ENCODE measurements at regions not wholly inside any gene's neighbourhood (a gene's known extent, or its start where the extent isn't known, plus 50 kb on each side); places are given as distances from the start of the nearest gene placed in this dataset.

DNA sequence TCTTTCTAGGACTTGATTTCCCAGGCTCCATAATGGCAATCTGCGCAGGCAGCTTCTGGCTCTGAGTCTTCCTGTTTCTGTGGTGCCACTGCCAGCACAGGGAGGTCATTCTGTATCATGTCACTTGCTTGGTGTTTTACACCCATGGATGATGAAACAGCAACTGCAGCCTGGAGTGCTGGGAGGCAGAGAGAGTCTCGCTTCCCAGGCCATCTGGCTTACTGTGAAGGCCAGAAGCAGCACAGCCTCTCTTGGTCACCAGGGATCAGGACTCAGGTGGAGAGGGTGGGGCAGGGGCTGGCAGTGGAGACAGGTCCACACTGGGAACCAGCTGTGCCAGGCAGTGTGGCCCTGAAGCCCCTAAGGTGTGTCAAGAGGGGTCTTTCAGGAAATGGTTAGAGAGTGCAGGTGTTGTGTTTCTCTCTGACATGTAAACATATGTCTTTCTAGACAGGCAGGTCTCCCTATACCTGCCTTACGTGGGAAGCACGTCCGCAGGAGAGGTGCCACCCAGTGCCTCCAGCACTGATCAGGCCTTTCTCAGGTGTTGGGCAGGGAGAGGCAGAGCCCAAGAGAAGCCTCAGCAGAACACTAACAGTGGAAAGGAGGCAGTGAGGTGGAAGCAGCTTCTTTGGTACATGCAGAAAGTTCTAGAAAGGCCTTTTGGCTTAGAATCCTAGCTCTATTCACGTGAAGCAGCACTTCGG is 71.4 kb downstream of the INSIG1 start:
- H3K27ac ChIP-seq: no peak overlapping the region
- no peaks in the 10 kb centered on the region for H3K36me3 ChIP-seq (ENCODE audit: insufficient read depth, low read length)
- H3K4me3 ChIP-seq: no peak overlapping the region
- DNase-seq (ENCODE audit: low read depth, low spot score): no peak
- TF ChIP-seq EZH2 (IDR thresholded peaks at IDR 0.05) (no peak), FOXP2 (optimal IDR thresholded peaks at IDR 0.05; ENCODE audit: control extremely low read depth, extremely low read length, insufficient read depth) (no peak), POLR2AphosphoS5 (IDR thresholded peaks at IDR 0.05; ENCODE audit: borderline replicate concordance, low read depth, low read length) (no peak)
- no peaks in the 10 kb centered on the region for H3K9me3 ChIP-seq (ENCODE audit: low read depth, low read length)
- no peak overlapping the region for H3K9ac ChIP-seq (ENCODE audit: insufficient read length)

DNA sequence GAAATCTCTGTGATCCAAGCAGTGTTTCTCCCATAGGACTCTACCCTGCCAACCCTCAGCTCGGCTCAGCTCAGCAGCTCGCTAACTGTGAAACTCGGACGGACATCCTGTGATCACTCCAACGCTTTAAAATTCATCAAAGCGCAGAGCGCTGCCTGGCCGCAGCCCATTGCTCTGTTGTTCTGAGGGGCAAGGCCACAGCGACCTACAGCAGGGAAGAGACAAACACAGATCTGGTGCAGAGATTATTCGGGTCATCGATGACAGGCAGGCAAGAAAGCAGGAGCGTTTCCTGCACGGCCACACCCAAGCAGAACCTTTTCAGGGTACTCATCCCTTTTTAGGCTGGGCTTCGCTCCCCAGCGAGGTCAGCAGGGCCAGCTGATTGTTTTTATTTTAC is 72.1 kb downstream of the INSIG1 start:
- Histone ChIP-seq H3K9me3 (ENCODE audit: low read depth, low read length) (no peaks in the 10 kb centered on the region), H3K9ac (ENCODE audit: insufficient read length) (no peak overlapping the region), H3K4me3 (no peak overlapping the region), H3K36me3 (ENCODE audit: insufficient read depth, low read length) (no peaks in the 10 kb centered on the region), H3K27ac (no peak overlapping the region)
- no peak for TF ChIP-seq EZH2 (IDR thresholded peaks at IDR 0.05)
- no peak for TF ChIP-seq POLR2AphosphoS5 (IDR thresholded peaks at IDR 0.05; ENCODE audit: borderline replicate concordance, low read depth, low read length)
- no peak for TF ChIP-seq FOXP2 (optimal IDR thresholded peaks at IDR 0.05; ENCODE audit: control extremely low read depth, extremely low read length, insufficient read depth)
- DNase-seq (ENCODE audit: low read depth, low spot score): no peak

DNA sequence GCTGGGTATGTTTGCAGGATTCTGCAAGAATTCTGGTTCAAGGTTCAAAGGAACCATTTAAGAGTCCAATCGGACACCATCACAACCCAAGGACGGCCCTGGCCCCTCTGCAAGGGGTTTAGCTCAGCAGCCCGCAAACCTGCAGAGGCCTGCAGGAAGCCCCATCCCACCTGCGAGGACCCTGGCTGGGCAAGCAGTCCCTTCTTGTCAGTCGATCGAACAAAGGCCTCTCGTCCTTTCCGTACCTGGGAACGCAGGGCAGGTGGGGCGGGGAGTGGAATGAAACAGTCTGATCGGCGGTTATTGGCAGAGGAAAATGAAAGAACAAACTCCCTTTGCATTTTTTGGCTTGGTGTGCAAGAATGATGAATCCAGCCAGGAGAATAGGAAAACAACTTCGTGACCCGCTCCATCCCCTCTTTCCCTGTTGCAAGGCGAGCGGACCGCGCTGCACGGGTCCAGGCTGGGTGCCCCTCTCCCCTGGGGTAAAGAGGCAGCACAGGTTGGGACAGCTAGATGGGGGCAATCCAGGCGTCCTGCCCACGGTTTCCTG is 73.7 kb downstream of the INSIG1 start:
- Histone ChIP-seq H3K4me3 (no peak overlapping the region), H3K9ac (ENCODE audit: insufficient read length) (no peak overlapping the region), H3K27ac (no peak overlapping the region), H3K9me3 (ENCODE audit: low read depth, low read length) (no peaks in the 10 kb centered on the region), H3K36me3 (ENCODE audit: insufficient read depth, low read length) (no peaks in the 10 kb centered on the region)
- DNase-seq (ENCODE audit: low read depth, low spot score): no peak
- TF ChIP-seq EZH2 (IDR thresholded peaks at IDR 0.05) (no peak), POLR2AphosphoS5 (IDR thresholded peaks at IDR 0.05; ENCODE audit: borderline replicate concordance, low read depth, low read length) (no peak), FOXP2 (optimal IDR thresholded peaks at IDR 0.05; ENCODE audit: control extremely low read depth, extremely low read length, insufficient read depth) (no peak)

DNA sequence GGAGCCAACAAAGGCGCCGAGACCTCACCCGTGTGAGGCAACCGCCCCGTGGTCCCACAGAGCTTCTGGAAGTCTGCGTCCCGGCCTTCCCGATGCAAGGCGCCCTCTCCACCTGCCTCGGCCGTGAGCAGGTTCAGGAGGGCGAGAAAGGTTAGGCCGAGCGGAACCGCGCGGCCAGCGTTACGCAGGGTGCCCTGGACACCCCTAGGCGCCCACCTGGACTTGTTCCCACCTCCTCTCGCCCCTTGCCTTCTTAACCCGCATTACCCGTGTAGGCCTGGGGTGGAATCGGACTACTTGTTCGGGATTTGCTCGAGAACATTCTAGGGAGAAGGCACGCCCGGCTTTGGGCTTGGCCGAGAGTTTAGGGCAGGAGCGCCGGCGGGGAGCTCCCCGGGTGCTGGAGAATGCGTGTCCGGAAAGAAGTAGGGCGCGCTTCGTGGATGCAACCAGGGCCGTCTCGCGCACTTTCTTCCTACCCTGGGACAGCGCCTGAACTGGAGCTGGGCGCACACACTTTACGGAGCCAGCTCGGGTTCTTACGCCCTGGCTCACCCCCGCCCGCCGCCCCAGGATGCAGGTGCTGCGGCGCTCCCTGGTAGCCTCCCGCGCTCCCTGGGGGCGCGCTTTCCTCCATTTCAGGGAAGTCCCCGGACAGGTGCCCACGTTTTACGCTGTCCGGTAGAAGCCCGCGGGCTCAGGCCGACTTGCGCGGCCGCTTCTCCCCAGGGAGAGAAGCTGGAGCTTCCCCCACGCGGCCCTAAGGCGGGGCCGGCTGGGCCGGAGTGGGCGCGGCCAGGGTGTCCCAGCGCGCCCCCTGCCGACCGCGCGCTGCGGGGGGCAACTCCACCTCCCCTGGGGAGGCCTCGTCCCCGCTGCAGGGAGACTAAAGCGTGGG is 74.5 kb downstream of the INSIG1 start:
- Histone ChIP-seq H3K4me3 (no peak overlapping the region), H3K9ac (ENCODE audit: insufficient read length) (no peak overlapping the region)
- DNase-seq (ENCODE audit: low read depth, low spot score): no peak

DNA sequence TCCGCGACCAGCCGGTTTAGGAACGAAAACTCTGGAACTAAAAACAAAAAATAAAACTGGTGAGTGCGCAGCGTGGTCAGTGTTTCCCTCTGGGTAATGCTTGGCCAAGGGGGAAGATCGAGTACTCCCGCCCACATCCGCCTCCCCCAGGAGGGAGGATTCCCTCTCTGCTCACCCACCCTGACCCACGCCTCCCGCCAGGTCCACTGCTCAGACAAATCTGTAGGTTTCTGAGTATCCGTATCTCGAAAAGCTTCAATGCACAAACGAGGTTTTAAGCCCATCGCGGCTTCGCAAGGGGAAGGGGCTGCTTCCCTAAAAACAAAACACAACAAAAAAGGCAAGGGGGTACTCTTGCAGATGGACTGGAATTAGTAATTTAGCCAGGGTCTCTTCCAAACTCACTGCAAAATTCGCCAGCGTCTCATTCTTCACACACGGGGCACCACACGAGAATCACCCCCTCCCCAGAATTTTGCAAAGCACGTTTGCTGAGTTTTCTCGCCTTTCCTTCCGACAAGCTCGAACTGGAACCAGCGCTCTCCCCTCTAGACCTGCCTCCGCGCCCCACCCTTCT is 75.2 kb downstream of the INSIG1 start:
- H3K4me3 ChIP-seq: peak overlapping the region; percentile 71
- H3K9me3 ChIP-seq (ENCODE audit: low read depth, low read length): no peaks in the 10 kb centered on the region
- H3K36me3 ChIP-seq (ENCODE audit: insufficient read depth, low read length): no peaks in the 10 kb centered on the region
- no peak for DNase-seq (ENCODE audit: low read depth, low spot score)
- H3K9ac ChIP-seq (ENCODE audit: insufficient read length): no peak overlapping the region
- TF ChIP-seq EZH2 (IDR thresholded peaks at IDR 0.05) (no peak), POLR2AphosphoS5 (IDR thresholded peaks at IDR 0.05; ENCODE audit: borderline replicate concordance, low read depth, low read length) (no peak), FOXP2 (optimal IDR thresholded peaks at IDR 0.05; ENCODE audit: control extremely low read depth, extremely low read length, insufficient read depth) (no peak)
- no peak overlapping the region for H3K27ac ChIP-seq

More for the DNA sequence above, 74.5 kb downstream of the INSIG1 start:
- Histone ChIP-seq H3K27ac (no peak overlapping the region), H3K9me3 (ENCODE audit: low read depth, low read length) (no peaks in the 10 kb centered on the region), H3K36me3 (ENCODE audit: insufficient read depth, low read length) (no peaks in the 10 kb centered on the region)
- no peak for TF ChIP-seq FOXP2 (optimal IDR thresholded peaks at IDR 0.05; ENCODE audit: control extremely low read depth, extremely low read length, insufficient read depth)

DNA sequence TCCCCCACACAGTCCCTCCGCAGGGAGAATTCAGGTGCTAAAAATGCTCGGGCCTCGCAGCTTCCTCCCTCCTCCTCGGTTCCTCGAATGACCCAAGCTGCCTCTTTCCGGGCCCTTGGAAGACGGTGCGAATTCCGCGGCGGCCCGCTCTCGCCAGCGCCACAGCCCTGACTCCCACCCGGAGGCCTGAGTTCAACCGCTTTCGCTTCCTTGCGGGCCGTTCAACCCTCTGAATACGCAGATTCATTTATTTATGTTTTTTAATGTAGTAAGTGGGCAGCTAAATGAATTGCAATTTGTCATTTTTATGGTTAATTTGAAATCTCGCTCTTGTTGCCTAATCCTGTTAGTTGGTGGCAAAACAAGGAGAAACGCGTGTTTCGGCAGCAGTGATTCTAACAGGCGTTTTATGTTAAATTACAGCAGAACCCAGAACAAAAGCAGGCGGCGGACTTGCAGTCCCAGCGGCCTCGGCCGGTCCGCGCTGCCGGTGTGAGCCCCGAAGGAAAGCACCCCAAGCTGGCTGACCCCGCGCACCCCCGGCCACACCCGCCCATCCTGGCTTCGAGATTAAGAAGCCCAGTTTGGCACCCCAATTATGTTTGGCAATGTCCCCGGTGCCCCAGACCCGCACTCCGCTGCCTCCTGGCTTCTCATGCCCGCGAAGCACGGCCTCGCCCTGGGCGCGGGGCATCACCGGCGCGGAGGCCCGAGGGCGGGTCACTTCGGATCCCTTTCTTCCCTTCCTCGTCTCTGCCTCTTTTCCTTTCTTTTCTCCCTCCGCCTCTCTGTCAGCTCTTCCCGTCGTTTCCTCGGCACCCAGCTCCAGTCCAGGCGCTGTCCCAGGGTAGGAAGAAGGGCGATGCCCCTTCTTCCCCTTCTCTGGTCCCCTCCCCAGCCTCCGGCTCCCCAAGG is 75.9 kb downstream of the INSIG1 start:
- peak; percentile 99 for TF ChIP-seq EZH2 (IDR thresholded peaks at IDR 0.05)
- TF ChIP-seq POLR2AphosphoS5 (IDR thresholded peaks at IDR 0.05; ENCODE audit: borderline replicate concordance, low read depth, low read length): no peak
- no peak for TF ChIP-seq FOXP2 (optimal IDR thresholded peaks at IDR 0.05; ENCODE audit: control extremely low read depth, extremely low read length, insufficient read depth)
- no peak overlapping the region for H3K9ac ChIP-seq (ENCODE audit: insufficient read length)
- no peak overlapping the region for H3K27ac ChIP-seq
- H3K9me3 ChIP-seq (ENCODE audit: low read depth, low read length): no peaks in the 10 kb centered on the region
- DNase-seq (ENCODE audit: low read depth, low spot score): no peak
- H3K4me3 ChIP-seq: peak overlapping the region; percentile 71
- H3K36me3 ChIP-seq (ENCODE audit: insufficient read depth, low read length): no peaks in the 10 kb centered on the region

DNA sequence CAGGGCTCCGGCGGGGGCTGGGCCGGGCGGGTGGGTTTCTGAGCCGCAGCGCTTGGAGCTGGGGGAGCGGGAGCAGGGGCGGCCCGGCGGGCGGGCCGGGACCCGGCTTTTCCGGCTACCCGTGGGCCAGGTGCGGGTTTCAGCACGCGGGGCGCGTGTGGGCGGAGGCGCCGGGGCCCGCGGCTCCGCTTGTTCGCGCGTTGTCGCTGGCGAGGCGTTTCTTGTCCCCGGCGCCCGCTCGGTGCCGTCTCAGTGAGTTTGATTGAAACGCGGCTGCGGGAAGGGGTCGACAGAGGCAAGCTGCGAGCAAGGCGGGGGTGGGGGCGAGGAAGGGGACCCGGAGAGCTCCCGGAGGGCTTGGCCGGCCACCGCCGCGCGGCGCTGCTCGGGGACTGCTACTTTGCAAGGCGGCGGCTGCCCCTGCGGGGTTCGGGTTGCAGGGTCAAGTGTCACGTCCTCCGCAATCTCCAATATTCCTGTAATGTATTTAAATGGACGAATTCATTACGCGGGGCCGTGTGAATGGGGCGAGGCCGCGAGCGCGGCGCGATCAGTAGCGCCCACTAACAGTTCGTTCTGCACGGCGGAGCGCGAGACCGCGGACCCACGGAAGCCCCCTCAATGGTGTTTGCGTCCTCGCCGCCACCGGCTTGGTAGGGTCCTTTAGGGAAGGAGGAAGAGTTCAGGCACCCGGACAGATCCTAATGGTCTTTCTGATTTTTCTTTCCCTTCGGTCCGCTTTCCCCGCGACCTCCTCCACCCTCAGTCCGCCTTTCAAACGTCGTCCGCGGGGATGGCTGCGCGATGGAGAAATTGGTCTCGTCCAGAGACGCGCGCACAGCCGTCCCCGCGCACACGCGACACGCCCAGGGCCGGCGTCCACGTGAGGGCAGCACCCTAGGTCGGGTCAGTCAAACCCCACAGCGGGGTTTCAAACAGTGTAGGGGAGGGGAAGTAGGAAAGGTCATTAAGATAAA is 76.9 kb downstream of the INSIG1 start:
- no peak overlapping the region for H3K27ac ChIP-seq
- H3K4me3 ChIP-seq: peak overlapping the region; percentile 71
- DNase-seq (ENCODE audit: low read depth, low spot score): no peak
- TF ChIP-seq POLR2AphosphoS5 (IDR thresholded peaks at IDR 0.05; ENCODE audit: borderline replicate concordance, low read depth, low read length) (no peak), FOXP2 (optimal IDR thresholded peaks at IDR 0.05; ENCODE audit: control extremely low read depth, extremely low read length, insufficient read depth) (no peak), EZH2 (IDR thresholded peaks at IDR 0.05) (no peak)
- no peak overlapping the region for H3K9ac ChIP-seq (ENCODE audit: insufficient read length)
- H3K36me3 ChIP-seq (ENCODE audit: insufficient read depth, low read length): no peaks in the 10 kb centered on the region
- H3K9me3 ChIP-seq (ENCODE audit: low read depth, low read length): no peaks in the 10 kb centered on the region
